Trophoblast cell (in vitro differentiated cells and primary cell): ENCODE measurements at regions not wholly inside any gene's neighbourhood (a gene's known extent, or its start where the extent isn't known, plus 50 kb on each side); places are given as distances from the start of the nearest gene placed in this dataset.
A peak's percentile ranks its signal among the peaks of the same experiment; 100 is the strongest.

Source experiments
- DNase-seq, 2 donors: peaks; one replicate each; pipeline ENCODE4 v3.0.0-alpha.2; 2016
- H2AFZ ChIP-seq: 2 replicates; pipeline ENCODE4 v1.6.1; 2013; ENCODE audit warnings: low read length, moderate library complexity, mild to moderate bottlenecking; ENCODE audit not compliant: insufficient read depth, poor library complexity
- H2AK5ac ChIP-seq: 2 replicates; pipeline ENCODE4 v1.6.1; 2013; ENCODE audit warnings: mild to moderate bottlenecking, low read length
- H2BK120ac ChIP-seq: 2 replicates; pipeline ENCODE4 v1.6.1; 2013; ENCODE audit warnings: low read length, mild to moderate bottlenecking, moderate library complexity; ENCODE audit not compliant: insufficient read depth, poor library complexity
- H2BK12ac ChIP-seq: 2 replicates; pipeline ENCODE4 v1.6.1; 2013; ENCODE audit warnings: mild to moderate bottlenecking, low read length, moderate library complexity
- H2BK5ac ChIP-seq: 2 replicates; pipeline ENCODE4 v1.6.1; 2013; ENCODE audit warnings: low read length, low read depth, moderate library complexity, mild to moderate bottlenecking; ENCODE audit not compliant: poor library complexity
- H3K14ac ChIP-seq: 2 replicates; pipeline ENCODE4 v1.6.1; 2013; ENCODE audit warnings: mild to moderate bottlenecking, low read length
- H3K18ac ChIP-seq: 2 replicates; pipeline ENCODE4 v1.6.1; 2013; ENCODE audit warnings: mild to moderate bottlenecking, low read length
- H3K23ac ChIP-seq: 2 replicates; pipeline ENCODE4 v1.6.1; 2013; ENCODE audit warnings: low read length
- H3K27ac ChIP-seq: 2 replicates; pipeline ENCODE4 v1.5.1; 2013; ENCODE audit warnings: low read depth, mild to moderate bottlenecking, inconsistent platforms, low read length, moderate library complexity
- H3K27me3 ChIP-seq: 2 replicates; pipeline ENCODE4 v1.6.1; 2013; ENCODE audit warnings: inconsistent platforms, mild to moderate bottlenecking, low read length, moderate library complexity; ENCODE audit not compliant: insufficient read depth
- H3K36me3 ChIP-seq, 2 experiments: 1 replicate in 1 of 2; 2 replicates in 1 of 2; pipeline ENCODE4 v1.6.1; 2013; ENCODE audit warnings: low read length in 2 of 2, mild to moderate bottlenecking in 2 of 2, moderate library complexity in 1 of 2; ENCODE audit not compliant: insufficient read depth in 2 of 2, control insufficient read depth in 1 of 2
- H3K4ac ChIP-seq: 2 replicates; pipeline ENCODE4 v1.6.1; 2013; ENCODE audit warnings: low read depth, mild to moderate bottlenecking, low read length, moderate library complexity
- H3K4me1 ChIP-seq, 2 experiments: 1 replicate in 1 of 2; 2 replicates in 1 of 2; pipeline ENCODE4 v1.6.1; 2013; ENCODE audit warnings: low read length in 2 of 2, mild to moderate bottlenecking in 2 of 2, moderate library complexity in 1 of 2; ENCODE audit not compliant: insufficient read depth in 2 of 2, control insufficient read depth in 1 of 2
- H3K4me2 ChIP-seq: 2 replicates; pipeline ENCODE4 v1.6.1; 2013; ENCODE audit warnings: inconsistent platforms, mild to moderate bottlenecking, low read length, moderate library complexity
- H3K4me3 ChIP-seq: 2 replicates; pipeline ENCODE4 v1.5.1; 2013; ENCODE audit warnings: mild to moderate bottlenecking, low read depth, low read length, inconsistent platforms
- H3K79me1 ChIP-seq: one replicate; pipeline ENCODE4 v1.6.1; 2013; ENCODE audit warnings: low read length
- H3K79me2 ChIP-seq: 2 replicates; pipeline ENCODE4 v1.6.1; 2013; ENCODE audit warnings: low read length, mild to moderate bottlenecking; ENCODE audit not compliant: control insufficient read depth, insufficient read depth, poor library complexity
- H3K9ac ChIP-seq: 2 replicates; pipeline ENCODE4 v1.6.1; 2013; ENCODE audit warnings: mild to moderate bottlenecking, low read length
- H3K9me3 ChIP-seq: 2 replicates; pipeline ENCODE4 v1.6.1; 2013; ENCODE audit warnings: low read depth, mild to moderate bottlenecking, control low read depth, inconsistent platforms, low read length; ENCODE audit not compliant: insufficient read depth
- H4K12ac ChIP-seq: 2 replicates; pipeline ENCODE4 v1.6.1; 2013; ENCODE audit warnings: low read depth, mild to moderate bottlenecking, low read length, moderate library complexity
- H4K8ac ChIP-seq: 2 replicates; pipeline ENCODE4 v1.6.1; 2013; ENCODE audit warnings: low read depth, mild to moderate bottlenecking, low read length, moderate library complexity
- H4K91ac ChIP-seq: one replicate; pipeline ENCODE4 v1.6.1; 2013; ENCODE audit warnings: low read depth, mild to moderate bottlenecking, low read length, moderate library complexity
- WGBS: extraction: QIAGEN DNeasy Blood & Tissue Kit; methylation state at CpG from one replicate; pipeline ENCODE4 v1.1.7; 2013; ENCODE audit warnings: missing lambda C conversion rate; ENCODE audit not compliant: insufficient read length, insufficient coverage; ENCODE audit errors: extremely low coverage; 5-methylcytosine and 5-hydroxymethylcytosine counted together

DNA sequence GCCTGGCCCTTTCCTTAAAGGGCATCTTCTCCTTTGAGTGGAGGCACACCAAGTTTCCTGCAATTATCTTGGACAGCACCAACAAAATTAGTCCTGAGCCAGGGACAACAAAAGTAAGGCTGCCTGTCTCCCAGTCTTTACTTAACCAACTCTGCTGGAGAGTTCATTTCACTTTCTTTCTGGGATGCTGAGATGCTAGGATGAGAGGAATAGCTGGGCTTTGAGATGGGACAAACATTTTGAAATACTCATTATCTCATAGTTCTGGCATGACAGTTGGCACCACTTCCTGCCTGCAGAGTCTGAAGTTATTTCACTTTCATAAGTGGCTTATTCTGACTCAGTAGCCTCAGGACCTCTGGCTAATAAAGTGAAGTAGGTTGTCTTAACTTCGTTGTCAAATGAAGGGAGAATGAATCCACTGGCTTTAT is 157.0 kb downstream of the C9orf152 start:
- Histone ChIP-seq H3K9me3 (peaks cover 1% of the 10 kb centered on the region), H3K79me1 (peaks cover 8% of the 10 kb centered on the region), H4K91ac (no peak overlapping the region), H3K27ac (no peak overlapping the region), H3K4ac (no peak overlapping the region), H3K4me2 (no peak overlapping the region), H3K4me1 (peaks cover 11 to 14% of the 10 kb centered on the region in 2 experiments), H3K9ac (no peak overlapping the region), H3K27me3 (peaks cover 3% of the 10 kb centered on the region), H2BK120ac (no peak overlapping the region), H3K14ac (no peak overlapping the region), H3K36me3 (no peaks in the 10 kb centered on the region), H4K12ac (no peak overlapping the region), H2BK5ac (no peak overlapping the region), H3K4me3 (no peak overlapping the region), H2BK12ac (no peak overlapping the region), H2AK5ac (no peak overlapping the region), H3K23ac (no peak overlapping the region), H3K18ac (no peak overlapping the region), H3K79me2 (peaks cover 3% of the 10 kb centered on the region), H2AFZ (no peak overlapping the region), H4K8ac (no peak overlapping the region)
- peak; percentile 76 to 89 for DNase-seq
- WGBS, result no CpG with 5 or more reads among the region's 1 CpG

DNA sequence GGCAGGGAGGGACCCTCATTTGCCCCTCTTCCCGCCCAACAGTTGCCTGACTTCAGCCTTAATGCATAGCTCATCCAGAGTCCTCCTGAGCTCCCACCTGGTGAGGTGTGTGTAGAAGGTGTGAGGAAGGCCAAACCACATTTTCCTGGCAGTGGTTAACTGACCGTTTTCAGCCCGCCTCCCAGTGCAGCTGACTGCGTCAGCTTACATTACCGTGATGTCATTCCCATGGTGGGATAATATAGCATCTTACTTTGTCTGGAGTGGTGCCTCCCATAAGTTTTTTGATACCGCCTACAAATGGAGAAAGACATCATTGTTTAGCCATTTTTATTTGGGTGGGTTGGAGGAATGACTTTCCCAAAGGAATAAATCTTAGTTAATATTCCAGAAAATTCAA is 151.9 kb downstream of the C9orf152 start:
- H3K4me3 ChIP-seq, result no peak overlapping the region
- no peak overlapping the region for H3K9ac ChIP-seq
- H3K9me3 ChIP-seq, result no peaks in the 10 kb centered on the region
- H2AFZ ChIP-seq, result no peak overlapping the region
- no peak overlapping the region for H2BK12ac ChIP-seq
- no peak overlapping the region for H3K4me2 ChIP-seq
- no CpG with 5 or more reads among the region's 6 CpGs for WGBS
- H3K27ac ChIP-seq, result no peak overlapping the region
- H3K23ac ChIP-seq, result no peak overlapping the region
- no peak overlapping the region for H2AK5ac ChIP-seq
- no peaks in the 10 kb centered on the region for H3K27me3 ChIP-seq
- H3K36me3 ChIP-seq, result no peaks in the 10 kb centered on the region
- no peak overlapping the region for H4K91ac ChIP-seq
- no peak for DNase-seq
- no peaks in the 10 kb centered on the region for H3K79me1 ChIP-seq
- H3K18ac ChIP-seq, result no peak overlapping the region
- no peaks in the 10 kb centered on the region for H3K4me1 ChIP-seq
- H3K14ac ChIP-seq, result no peak overlapping the region
- H4K12ac ChIP-seq, result no peak overlapping the region
- H2BK120ac ChIP-seq, result no peak overlapping the region
- H4K8ac ChIP-seq, result no peak overlapping the region
- no peaks in the 10 kb centered on the region for H3K79me2 ChIP-seq
- H2BK5ac ChIP-seq, result no peak overlapping the region
- no peak overlapping the region for H3K4ac ChIP-seq

DNA sequence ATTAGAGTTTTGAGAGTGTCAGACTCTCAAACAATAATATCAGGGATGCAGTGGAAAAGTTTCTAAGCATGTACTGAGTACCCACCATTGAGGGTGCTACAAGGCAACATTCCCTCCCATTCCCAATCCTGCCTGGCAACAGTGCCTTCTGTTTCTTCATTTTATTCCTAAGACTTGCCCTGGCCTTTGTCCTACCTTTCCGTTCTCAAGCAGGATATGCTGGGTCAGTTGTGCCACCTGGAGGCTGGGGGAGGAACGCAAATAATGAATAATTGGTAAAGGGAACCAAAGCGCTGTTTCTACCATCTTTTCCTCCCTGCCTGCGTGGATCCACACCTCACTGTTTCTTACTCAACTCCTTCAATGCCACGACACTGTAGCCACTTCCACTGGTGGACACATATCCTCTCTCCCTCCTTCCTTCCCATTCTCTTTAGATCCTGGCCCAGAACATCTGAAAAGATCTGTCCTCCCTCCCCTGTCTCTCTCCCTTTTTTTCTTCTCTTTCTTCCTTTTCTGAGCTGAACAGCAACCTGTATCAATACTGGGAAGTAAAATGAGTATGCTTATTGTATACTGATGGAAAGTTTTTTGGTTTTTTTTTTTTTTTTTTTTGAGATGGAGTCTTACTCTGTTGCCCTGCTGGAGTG is 149.5 kb downstream of the C9orf152 start:
- Histone ChIP-seq H2BK12ac (no peak overlapping the region), H3K79me1 (no peaks in the 10 kb centered on the region), H4K8ac (no peak overlapping the region), H3K4ac (no peak overlapping the region), H3K27me3 (no peaks in the 10 kb centered on the region), H3K9me3 (no peaks in the 10 kb centered on the region), H2AK5ac (no peak overlapping the region), H2AFZ (no peak overlapping the region), H3K9ac (no peak overlapping the region), H3K4me3 (no peak overlapping the region), H3K4me1 (no peaks in the 10 kb centered on the region), H3K79me2 (no peaks in the 10 kb centered on the region), H3K4me2 (no peak overlapping the region), H3K36me3 (no peaks in the 10 kb centered on the region), H2BK120ac (no peak overlapping the region), H4K12ac (no peak overlapping the region), H3K27ac (no peak overlapping the region), H2BK5ac (no peak overlapping the region), H4K91ac (no peak overlapping the region), H3K14ac (no peak overlapping the region), H3K23ac (no peak overlapping the region), H3K18ac (no peak overlapping the region)
- no CpG with 5 or more reads among the region's 5 CpGs for WGBS
- DNase-seq, result peak; percentile 66 to 83

DNA sequence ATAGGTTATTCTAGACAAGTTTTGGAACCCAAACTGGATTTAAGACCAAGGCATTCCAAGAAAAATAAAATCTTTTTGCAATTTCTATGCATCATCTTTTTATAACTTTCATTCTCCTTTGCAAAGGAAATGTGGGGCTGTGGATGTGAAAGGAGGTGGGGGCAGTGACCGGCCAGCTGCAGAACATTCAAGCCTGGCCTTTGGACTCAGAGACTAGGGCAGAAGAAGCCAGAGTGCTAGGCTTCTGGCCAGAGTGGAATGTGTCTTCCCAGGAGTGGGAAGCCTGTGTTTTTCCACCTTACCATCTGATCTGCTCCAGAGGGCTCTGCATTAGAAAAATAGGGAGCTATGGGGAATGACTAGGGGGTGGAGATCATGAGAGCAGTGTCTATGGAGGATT is 148.5 kb downstream of the C9orf152 start:
- Histone ChIP-seq H3K4ac (no peak overlapping the region), H3K9ac (no peak overlapping the region), H3K79me2 (no peaks in the 10 kb centered on the region), H3K14ac (no peak overlapping the region), H4K91ac (no peak overlapping the region), H4K8ac (no peak overlapping the region), H3K9me3 (no peaks in the 10 kb centered on the region), H3K36me3 (no peaks in the 10 kb centered on the region), H3K4me2 (no peak overlapping the region), H3K27me3 (no peaks in the 10 kb centered on the region), H2BK120ac (no peak overlapping the region), H3K79me1 (no peaks in the 10 kb centered on the region), H2BK5ac (no peak overlapping the region), H2AFZ (no peak overlapping the region), H4K12ac (no peak overlapping the region), H3K23ac (no peak overlapping the region), H3K4me1 (no peaks in the 10 kb centered on the region), H3K4me3 (no peak overlapping the region), H2AK5ac (no peak overlapping the region), H3K18ac (no peak overlapping the region), H3K27ac (no peak overlapping the region), H2BK12ac (no peak overlapping the region)
- WGBS, result no CpG with 5 or more reads among the region's 1 CpG
- DNase-seq, result no peak
